ENCODE measurements at regions not wholly inside any gene's neighbourhood (a gene's known extent, or its start where the extent isn't known, plus 50 kb on each side); places are given as distances from the start of the nearest gene placed in this dataset.

DNA sequence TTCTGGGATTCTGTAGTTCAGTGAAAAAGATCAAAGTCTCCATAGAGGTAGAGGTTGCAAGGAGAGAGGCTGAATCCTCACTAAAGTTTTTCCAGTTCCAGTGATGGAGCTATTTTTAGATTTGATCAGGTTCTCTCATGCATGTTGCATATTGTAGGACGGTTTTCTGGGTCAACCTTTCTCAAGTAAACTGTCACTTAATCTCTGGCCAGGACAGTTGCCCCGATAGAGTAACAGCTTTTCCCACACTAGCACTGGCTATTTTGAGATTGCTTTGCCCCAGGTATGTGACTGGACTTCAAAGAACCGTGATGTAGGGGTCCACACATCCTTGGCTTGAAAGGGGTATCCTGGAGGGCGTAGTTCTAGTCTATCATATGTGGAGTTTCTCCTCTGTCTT is 67.4 kb upstream of the EPCAM start:
- no peak overlapping the region for H2AK5ac ChIP-seq (ENCODE audit: low read depth, low read length)
- no peak overlapping the region for H2AFZ ChIP-seq (replicated peaks; ENCODE audit: low read length, poor library complexity)
- no peak overlapping the region for H3K4me3 ChIP-seq (ENCODE audit: insufficient read depth, low read depth, low read length)
- no peaks in the 10 kb centered on the region for H3K9me3 ChIP-seq (ENCODE audit: control insufficient read depth, insufficient read depth, low read length)
- WGBS, 2 experiments (ENCODE audit: extremely low coverage in 2 of 2, insufficient read length in 1 of 2) = no CpG with 5 or more reads among the region's 4 CpGs
- H2BK20ac ChIP-seq (ENCODE audit: low read depth, low read length) = no peak overlapping the region
- H3K4me2 ChIP-seq (ENCODE audit: low read depth, low read length) = no peak overlapping the region
- ATAC-seq (ENCODE audit: low read depth) (no peak), DNase-seq (no peak)
- H3K4ac ChIP-seq (ENCODE audit: low read depth, low read length) = no peak overlapping the region
- H4K8ac ChIP-seq (ENCODE audit: low read depth in 2 of 2, low read length in 2 of 2) = no peak overlapping the region
- H2AK9ac ChIP-seq (replicated peaks; ENCODE audit: low read depth, low read length, poor library complexity) = no peak overlapping the region
- H3K4me1 ChIP-seq (ENCODE audit: control insufficient read depth, insufficient read depth, low read length) = peaks cover 3% of the 10 kb centered on the region
- H3K36me3 ChIP-seq (ENCODE audit: control insufficient read depth, insufficient read depth, low read length) = no peaks in the 10 kb centered on the region
- TF ChIP-seq POLR2A (IDR thresholded peaks at IDR 0.05; ENCODE audit: low read depth, low read length) = no peak
- no peak for TF ChIP-seq BHLHE40 (IDR thresholded peaks at IDR 0.05; ENCODE audit: low read depth, low read length)
- TF ChIP-seq, protein P1, sequence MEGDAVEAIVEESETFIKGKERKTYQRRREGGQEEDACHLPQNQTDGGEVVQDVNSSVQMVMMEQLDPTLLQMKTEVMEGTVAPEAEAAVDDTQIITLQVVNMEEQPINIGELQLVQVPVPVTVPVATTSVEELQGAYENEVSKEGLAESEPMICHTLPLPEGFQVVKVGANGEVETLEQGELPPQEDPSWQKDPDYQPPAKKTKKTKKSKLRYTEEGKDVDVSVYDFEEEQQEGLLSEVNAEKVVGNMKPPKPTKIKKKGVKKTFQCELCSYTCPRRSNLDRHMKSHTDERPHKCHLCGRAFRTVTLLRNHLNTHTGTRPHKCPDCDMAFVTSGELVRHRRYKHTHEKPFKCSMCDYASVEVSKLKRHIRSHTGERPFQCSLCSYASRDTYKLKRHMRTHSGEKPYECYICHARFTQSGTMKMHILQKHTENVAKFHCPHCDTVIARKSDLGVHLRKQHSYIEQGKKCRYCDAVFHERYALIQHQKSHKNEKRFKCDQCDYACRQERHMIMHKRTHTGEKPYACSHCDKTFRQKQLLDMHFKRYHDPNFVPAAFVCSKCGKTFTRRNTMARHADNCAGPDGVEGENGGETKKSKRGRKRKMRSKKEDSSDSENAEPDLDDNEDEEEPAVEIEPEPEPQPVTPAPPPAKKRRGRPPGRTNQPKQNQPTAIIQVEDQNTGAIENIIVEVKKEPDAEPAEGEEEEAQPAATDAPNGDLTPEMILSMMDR (conservative IDR thresholded peaks at IDR 0.05; ENCODE audit: low read depth, low read length) = no peak
- TF ChIP-seq FOS (IDR thresholded peaks at IDR 0.05; ENCODE audit: low read depth, low read length) = no peak
- no peak for TF ChIP-seq MAFK (IDR thresholded peaks at IDR 0.05; ENCODE audit: low read depth, low read length)
- TF ChIP-seq, protein P2, sequence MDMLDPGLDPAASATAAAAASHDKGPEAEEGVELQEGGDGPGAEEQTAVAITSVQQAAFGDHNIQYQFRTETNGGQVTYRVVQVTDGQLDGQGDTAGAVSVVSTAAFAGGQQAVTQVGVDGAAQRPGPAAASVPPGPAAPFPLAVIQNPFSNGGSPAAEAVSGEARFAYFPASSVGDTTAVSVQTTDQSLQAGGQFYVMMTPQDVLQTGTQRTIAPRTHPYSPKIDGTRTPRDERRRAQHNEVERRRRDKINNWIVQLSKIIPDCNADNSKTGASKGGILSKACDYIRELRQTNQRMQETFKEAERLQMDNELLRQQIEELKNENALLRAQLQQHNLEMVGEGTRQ (IDR thresholded peaks at IDR 0.05; ENCODE audit: low read depth, low read length) = no peak
- TF ChIP-seq CEBPB (IDR thresholded peaks at IDR 0.05; ENCODE audit: low read depth, low read length) = no peak
- no peak for TF ChIP-seq RAD21 (IDR thresholded peaks at IDR 0.05; ENCODE audit: low read length)
- TF ChIP-seq, protein P3, sequence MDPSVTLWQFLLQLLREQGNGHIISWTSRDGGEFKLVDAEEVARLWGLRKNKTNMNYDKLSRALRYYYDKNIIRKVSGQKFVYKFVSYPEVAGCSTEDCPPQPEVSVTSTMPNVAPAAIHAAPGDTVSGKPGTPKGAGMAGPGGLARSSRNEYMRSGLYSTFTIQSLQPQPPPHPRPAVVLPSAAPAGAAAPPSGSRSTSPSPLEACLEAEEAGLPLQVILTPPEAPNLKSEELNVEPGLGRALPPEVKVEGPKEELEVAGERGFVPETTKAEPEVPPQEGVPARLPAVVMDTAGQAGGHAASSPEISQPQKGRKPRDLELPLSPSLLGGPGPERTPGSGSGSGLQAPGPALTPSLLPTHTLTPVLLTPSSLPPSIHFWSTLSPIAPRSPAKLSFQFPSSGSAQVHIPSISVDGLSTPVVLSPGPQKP (IDR thresholded peaks at IDR 0.05; ENCODE audit: borderline replicate concordance, low read depth, low read length) = no peak
- no peak for TF ChIP-seq RCOR1 (IDR thresholded peaks at IDR 0.05; ENCODE audit: insufficient replicate concordance, low read length)
- no peaks in the 10 kb centered on the region for H3K9me1 ChIP-seq (ENCODE audit: insufficient read depth, low read length)
- no peak overlapping the region for H2BK5ac ChIP-seq (ENCODE audit: low read depth, low read length, poor library complexity, severe bottlenecking)
- intact Hi-C loops (cut with micrococcal nuclease) (no loop called here), dilution Hi-C loops (cut with HindIII; ENCODE audit: low sequenced_read_pairs, unreplicated experiment) (no loop called here), in situ Hi-C loops (cut with MboI; ENCODE audit: low sequenced_read_pairs) (no loop called here)
- CTCF ChIA-PET = no interaction called here
- no peak overlapping the region for H3K27ac ChIP-seq (ENCODE audit: insufficient read depth, low read length)
- H3K79me1 ChIP-seq (ENCODE audit: low read depth in 1 of 2, low read length in 2 of 2) = peaks cover 0 to 3% of the 10 kb centered on the region in 2 experiments; a peak in 1 of 4 replicates
- H2BK15ac ChIP-seq (ENCODE audit: low read depth, low read length) = no peak overlapping the region
- no peak overlapping the region for H4K91ac ChIP-seq (ENCODE audit: insufficient read depth, low read depth, low read length)
- no TSS peak for BruUV-seq (replicated peaks)
- H3K9ac ChIP-seq (ENCODE audit: low read depth, low read length) = no peak overlapping the region
- POLR2A ChIA-PET (ENCODE audit: unreplicated experiment) = no interaction called here
- no peak overlapping the region for H3K23ac ChIP-seq (ENCODE audit: low read depth, low read length)
- H2BK120ac ChIP-seq (ENCODE audit: low read depth, low read length) = no peak overlapping the region
- H3K14ac ChIP-seq (replicated peaks; ENCODE audit: low read depth, low read length) = no peak overlapping the region
- no peaks in the 10 kb centered on the region for H4K20me1 ChIP-seq (ENCODE audit: insufficient read depth, low read length)
- H3K27me3 ChIP-seq (ENCODE audit: control insufficient read depth, insufficient read depth, low read length) = no peaks in the 10 kb centered on the region
- no peak overlapping the region for H3K18ac ChIP-seq (ENCODE audit: low read depth, low read length)
- no peak overlapping the region for H4K5ac ChIP-seq (ENCODE audit: low read depth, low read length)
- H3K56ac ChIP-seq (ENCODE audit: extremely low read depth, insufficient read depth, low read length) = no peak overlapping the region

All from IMR-90 (cell line).